LNCAP (cell line): ENCODE measurements at regions not wholly inside any gene's neighbourhood (a gene's known extent, or its start where the extent isn't known, plus 50 kb on each side); places are given as distances from the start of the nearest gene placed in this dataset.

Experiments
- CTCF ChIP-seq: fragments of 450-650 bp; IDR thresholded peaks from 2 replicates; pipeline ENCODE4 v1.5.1; 2017; ENCODE audit warnings: mild to moderate bottlenecking

GRCh38 chr6:105995391-105995865, 90.7 kb upstream of the PRDM1 start:
- TF ChIP-seq CTCF, result no peak

- no peak for TF ChIP-seq CTCF
Measured at GRCh38 chr6:105994591-105995390, 91.3 kb upstream of the PRDM1 start.

GRCh38 chr6:105994118-105994590, 92.0 kb upstream of the PRDM1 start:
- no peak for TF ChIP-seq CTCF

- TF ChIP-seq CTCF, result no peak
Measured at GRCh38 chr6:105993341-105994117, 92.6 kb upstream of the PRDM1 start.

- no peak for TF ChIP-seq CTCF
Measured at GRCh38 chr6:105992315-105992961, 93.7 kb upstream of the PRDM1 start.

- no peak for TF ChIP-seq CTCF
Measured at GRCh38 chr6:105991561-105992314, 94.4 kb upstream of the PRDM1 start.

- TF ChIP-seq CTCF, result no peak
Measured at GRCh38 chr6:105990151-105990550, 96.0 kb upstream of the PRDM1 start.
